SIG-M5 (cell line): ENCODE measurements at regions not wholly inside any gene's neighbourhood (a gene's known extent, or its start where the extent isn't known, plus 50 kb on each side); places are given as distances from the start of the nearest gene placed in this dataset.

Experiments
- DNase-seq: peaks from one replicate; lab custom pipeline; 2025; lab: John Stamatoyannopoulos, UW

- DNase-seq = no peak
Measured at GRCh38 chr5:21181609-21182125, 1193.7 kb upstream of the CDH18 start.

- no peak for DNase-seq
Measured at GRCh38 chr5:21173526-21173925, 1185.5 kb upstream of the CDH18 start.

DNA sequence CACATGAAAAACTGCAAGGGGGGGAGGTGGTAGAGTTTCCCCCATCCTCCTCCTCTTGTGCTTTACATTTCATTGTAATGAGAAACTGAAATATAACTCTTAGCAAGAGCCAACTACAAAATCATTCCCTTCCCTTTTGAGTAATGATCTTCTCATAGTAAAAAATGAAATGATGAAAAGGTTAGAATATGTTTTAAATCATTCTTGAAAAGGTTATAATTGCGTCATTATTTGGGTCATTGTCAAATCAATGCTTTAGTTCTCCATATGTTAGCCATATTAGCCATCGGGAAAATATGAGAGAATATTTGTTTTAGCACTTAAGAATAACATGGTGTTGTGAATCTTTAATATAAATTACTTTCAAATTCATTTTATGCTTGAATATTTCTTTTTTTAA is 1185.0 kb upstream of the CDH18 start:
- DNase-seq = no peak

DNA sequence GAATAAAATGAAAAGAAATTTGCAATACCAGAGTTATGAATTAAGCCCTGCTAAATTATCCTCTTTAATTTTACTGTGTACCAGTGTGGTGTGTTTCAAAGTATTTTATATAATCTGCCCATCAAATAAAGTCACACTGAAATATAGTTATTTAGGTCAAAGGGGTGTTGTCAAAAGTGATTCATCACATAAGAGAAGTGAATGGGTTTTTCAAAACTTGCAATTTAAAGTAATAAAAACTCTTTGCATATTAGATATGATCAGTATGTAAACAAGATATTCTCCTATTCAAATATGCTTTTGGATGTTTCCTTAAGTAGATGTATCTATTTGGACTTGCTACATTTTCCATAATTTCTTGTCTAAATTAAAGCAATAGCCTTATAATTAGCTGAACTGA is 1183.0 kb upstream of the CDH18 start:
- no peak for DNase-seq

GRCh38 chr5:21168557-21168956 is 1180.6 kb upstream of the CDH18 start:
- no peak for DNase-seq

DNA sequence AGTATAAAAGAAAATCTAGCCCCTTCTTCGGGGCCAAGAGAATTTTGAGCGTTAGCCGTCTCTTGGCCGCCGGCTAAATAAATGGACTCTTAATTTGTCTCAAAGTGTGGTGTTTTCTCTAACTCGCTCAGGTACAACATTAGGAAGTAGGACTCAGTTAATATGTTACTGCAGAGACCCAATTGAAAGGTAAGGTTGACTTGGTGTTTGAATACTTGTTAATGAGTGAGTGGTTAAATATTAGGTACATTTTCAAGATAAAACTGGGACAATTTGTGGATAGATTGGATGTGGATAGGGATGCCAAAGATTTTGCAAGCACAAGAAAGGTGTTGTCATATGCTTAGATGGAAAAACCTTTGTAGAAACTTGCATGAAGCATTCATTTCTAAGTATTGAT is 1177.3 kb upstream of the CDH18 start:
- DNase-seq = no peak

GRCh38 chr5:21164425-21164824 is 1176.4 kb upstream of the CDH18 start:
- no peak for DNase-seq

- DNase-seq = no peak
Measured at GRCh38 chr5:21159510-21160059, 1171.6 kb upstream of the CDH18 start.

- no peak for DNase-seq
Measured at GRCh38 chr5:21154526-21154925, 1166.5 kb upstream of the CDH18 start.

DNA sequence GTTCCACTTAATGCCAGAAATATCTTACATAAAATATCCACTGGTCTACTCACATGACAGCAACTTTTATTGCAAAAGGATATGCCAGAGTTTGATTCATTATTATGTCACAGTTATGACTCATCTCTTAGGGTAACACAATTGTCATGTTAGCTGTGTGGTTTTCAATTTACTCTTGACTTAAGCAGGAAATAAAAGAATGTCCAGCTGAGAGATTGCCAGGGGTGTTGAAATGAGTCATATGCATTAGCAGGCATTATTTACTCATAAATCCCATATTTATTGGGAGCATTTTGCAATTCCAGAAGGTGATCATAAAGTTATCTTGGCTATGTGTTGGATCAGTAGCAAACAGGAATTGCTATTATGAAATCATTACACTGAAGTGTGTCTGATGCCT is 1164.6 kb upstream of the CDH18 start:
- peak; percentile 21 for DNase-seq

DNA sequence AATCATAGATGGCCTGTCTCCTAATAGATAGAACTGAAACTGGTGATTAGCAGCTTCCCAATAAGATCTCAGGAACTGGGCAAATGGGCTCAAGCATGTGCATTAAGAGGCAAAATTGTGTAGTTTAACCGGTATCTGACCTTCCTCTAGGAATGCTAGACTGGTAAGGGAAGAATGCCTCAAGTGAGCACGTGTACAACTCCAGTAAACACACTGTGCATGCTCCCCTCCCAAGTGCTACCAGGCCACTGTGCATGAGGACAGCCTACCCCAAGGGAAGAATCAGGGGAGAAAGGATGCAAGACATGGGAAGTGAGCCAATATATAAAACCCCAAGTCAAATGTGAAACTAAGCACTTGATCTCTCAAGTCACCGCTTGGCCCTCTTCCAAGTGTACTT is 1157.4 kb upstream of the CDH18 start:
- no peak for DNase-seq

GRCh38 chr5:21143686-21144085 is 1155.7 kb upstream of the CDH18 start:
- DNase-seq = no peak

DNA sequence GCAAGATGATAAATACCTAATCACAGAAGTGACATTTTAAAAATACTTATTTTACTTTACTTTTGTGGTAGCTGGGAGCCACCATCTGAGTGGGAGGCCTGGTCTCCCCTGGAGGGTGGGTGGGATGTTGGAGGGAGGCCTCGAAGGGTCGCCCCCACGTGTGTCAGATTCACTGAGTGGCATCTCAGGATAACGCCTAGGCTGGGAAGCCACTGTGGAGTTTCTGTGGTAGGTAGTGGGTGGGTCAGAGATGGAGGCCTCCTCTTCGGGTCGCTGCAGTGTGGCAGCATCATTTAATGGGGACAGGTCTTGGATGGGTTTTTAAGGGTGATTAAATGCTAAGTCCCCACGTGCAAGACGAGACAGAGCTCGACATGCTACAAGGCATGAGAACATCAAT is 1154.8 kb upstream of the CDH18 start:
- no peak for DNase-seq

DNA sequence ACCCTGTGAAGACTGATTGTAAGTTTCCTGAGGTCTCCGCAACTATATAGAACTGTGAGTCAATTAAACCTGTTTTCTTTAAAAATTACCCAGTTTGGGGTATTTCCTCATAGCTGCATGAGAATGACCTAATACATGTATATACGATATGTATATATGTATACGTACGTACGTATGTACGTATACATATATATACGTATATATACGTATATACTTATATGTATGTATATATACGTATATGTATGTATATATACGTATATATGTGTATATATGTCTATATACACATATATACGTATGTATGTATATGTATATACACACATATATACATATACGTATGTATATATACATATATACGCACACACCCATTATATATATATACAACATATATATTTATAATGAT is 1153.0 kb upstream of the CDH18 start:
- no peak for DNase-seq

DNA sequence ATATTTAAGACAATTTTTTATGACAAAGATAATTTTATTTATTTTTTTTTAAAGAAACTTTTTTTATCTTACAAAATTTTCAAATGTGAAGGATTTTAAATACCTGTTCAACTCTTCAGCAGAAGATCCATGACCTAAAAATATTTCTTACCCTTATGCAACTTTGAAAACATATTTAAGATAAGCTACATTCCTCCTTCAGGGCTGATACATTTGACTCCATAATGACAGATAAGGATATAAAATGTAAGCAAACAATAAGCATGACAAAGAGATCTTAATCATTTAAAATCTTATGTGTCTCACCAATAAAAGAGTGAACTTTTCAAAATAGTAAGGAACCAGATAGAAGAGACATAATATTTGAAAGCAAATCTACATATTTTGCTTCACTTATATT is 1138.2 kb upstream of the CDH18 start:
- DNase-seq = no peak

- DNase-seq = no peak
Measured at GRCh38 chr5:21125238-21125983, 1137.4 kb upstream of the CDH18 start.

- no peak for DNase-seq
Measured at GRCh38 chr5:21121213-21121612, 1133.2 kb upstream of the CDH18 start.

DNA sequence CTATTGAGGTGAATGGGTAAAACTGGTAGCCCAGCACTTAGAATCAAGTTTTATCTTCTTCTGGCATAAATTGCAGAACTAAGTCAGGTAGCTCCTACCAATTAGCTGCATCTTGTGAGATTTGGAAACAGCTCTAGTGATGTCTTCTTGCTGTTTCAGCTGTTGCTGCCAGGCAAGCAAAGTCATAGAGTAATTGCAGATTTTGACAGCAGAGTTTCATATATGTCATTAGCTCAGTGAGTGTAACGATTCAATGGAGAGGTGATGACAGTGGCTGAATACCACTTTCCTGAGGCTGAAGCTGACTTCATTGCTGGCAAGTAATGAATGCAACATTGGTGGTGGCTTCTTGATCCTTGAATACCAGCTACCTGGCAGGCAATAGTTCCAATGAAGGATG is 1109.7 kb upstream of the CDH18 start:
- DNase-seq = no peak

DNA sequence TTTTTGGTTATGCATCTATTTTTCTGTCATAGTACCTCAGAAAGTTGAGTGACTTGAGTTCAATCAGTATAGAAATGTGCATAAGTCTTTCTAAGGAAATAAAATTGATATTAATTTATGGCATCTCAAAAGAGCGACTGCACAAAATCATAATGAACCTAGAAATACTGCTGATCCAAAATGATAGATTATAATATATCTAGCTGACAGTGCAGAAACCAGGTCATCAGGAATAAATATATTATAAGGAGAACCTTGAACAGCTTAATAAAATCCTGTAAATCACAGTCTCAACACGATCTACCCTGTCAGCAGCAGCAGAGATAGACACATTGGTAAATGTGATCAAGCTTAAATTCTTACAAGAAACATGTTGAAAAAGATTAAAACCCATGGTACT is 1106.6 kb upstream of the CDH18 start:
- DNase-seq = no peak

GRCh38 chr5:21087766-21088165 is 1099.8 kb upstream of the CDH18 start:
- DNase-seq = no peak

DNA sequence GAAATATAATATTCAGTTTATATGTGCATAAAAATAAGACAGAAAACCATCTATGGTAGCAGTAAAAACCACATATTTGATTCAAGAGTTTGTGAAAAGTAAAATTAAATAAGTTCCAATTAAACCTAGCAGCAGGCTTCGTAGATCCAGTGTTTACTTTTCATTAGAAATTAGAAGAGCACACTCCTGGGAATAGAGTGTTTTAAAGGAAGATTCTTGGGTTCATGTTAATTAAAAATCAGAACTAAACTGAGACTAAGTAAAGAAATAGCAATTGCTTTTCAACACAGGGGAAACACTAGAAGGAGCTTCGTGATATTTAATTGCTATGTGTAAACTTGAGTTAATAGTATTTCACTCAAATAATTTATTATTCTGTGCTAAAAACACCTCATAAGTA is 1097.8 kb upstream of the CDH18 start:
- no peak for DNase-seq

- no peak for DNase-seq
Measured at GRCh38 chr5:21071986-21072385, 1084.0 kb upstream of the CDH18 start.

DNA sequence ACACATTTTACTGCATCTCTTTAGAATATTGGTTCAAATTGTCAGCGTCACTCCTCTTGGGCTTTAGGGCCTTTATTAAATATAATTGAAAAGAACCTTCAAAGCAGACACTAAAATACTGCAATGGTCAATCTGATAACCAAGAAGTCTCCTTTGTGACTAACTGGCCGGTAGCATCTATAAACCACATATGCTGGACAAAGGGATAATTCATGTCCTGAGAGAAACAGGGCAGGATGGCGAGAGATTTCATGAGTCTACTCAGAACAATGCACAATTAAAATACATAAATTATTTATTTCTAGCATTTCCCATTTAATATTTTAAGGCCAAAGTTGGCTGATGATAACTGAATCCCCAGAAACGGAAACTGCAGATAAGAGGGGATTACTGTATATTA is 1083.4 kb upstream of the CDH18 start:
- no peak for DNase-seq

GRCh38 chr5:21070858-21071257 is 1082.9 kb upstream of the CDH18 start:
- no peak for DNase-seq
